Heart right ventricle (tissue), 16 donors: ENCODE measurements at regions not wholly inside any gene's neighbourhood (a gene's known extent, or its start where the extent isn't known, plus 50 kb on each side); places are given as distances from the start of the nearest gene placed in this dataset.

ENCODE experiments used
- ATAC-seq, 8 donors: fragments of 200-7000 bp; cut with Tn5 transposase; one replicate each; pipeline ENCODE4 v1.9.1; 2020; ENCODE audit warnings: mild to moderate bottlenecking in 8 of 8, moderate library complexity in 8 of 8, moderate number of reproducible peaks in 1 of 8
- DNase-seq, 2 donors: peaks; one replicate each; pipeline ENCODE4 v3.0.0-alpha.2; 2020
- H3K27ac ChIP-seq, 10 donors: fragments of 200-600 bp; sonication (generic) in 2 of 10; one replicate each; pipeline versions ENCODE4 v1.5.0 to v1.8.0; 2020 to 2022; ENCODE audit warnings: mild to moderate bottlenecking in 3 of 10
- H3K27me3 ChIP-seq, 7 donors: fragments of 200-600 bp; one replicate each; pipeline ENCODE4 v1.8.0; 2021 to 2022; ENCODE audit warnings: mild to moderate bottlenecking in 2 of 7
- H3K36me3 ChIP-seq, 9 donors: fragments of 200-600 bp; sonication (generic) in 1 of 9; one replicate each; pipeline versions ENCODE4 v1.5.0 to v1.8.0; 2020 to 2022; ENCODE audit warnings: mild to moderate bottlenecking in 2 of 9
- H3K4me1 ChIP-seq, 9 donors: fragments of 200-600 bp; sonication (generic) in 1 of 9; one replicate each; pipeline versions ENCODE4 v1.5.0 to v1.8.0; 2020 to 2022; ENCODE audit warnings: mild to moderate bottlenecking in 4 of 9
- H3K4me3 ChIP-seq, 10 donors: fragments of 200-600 bp; sonication (generic) in 2 of 10; one replicate each; pipeline versions ENCODE4 v1.5.0 to v1.8.0; 2020 to 2022; ENCODE audit warnings: mild to moderate bottlenecking in 7 of 10, moderate library complexity in 2 of 10
- H3K9me3 ChIP-seq, 11 donors: fragments of 200-600 bp in 10 of 11; sonication (generic) in 2 of 11; one replicate each; pipeline versions ENCODE4 v1.5.0 to v1.8.0; 2013 to 2022; ENCODE audit warnings: mild to moderate bottlenecking in 2 of 11, control low read depth in 1 of 11, moderate library complexity in 1 of 11
- CTCF ChIP-seq, 9 donors: fragments of 200-600 bp; sonication (generic) in 2 of 9; IDR thresholded peaks; one replicate each; pipeline versions ENCODE4 v1.5.0 to v1.8.0; 2021 to 2022; ENCODE audit warnings: antibody characterized with exemption in 9 of 9, mild to moderate bottlenecking in 5 of 9, moderate library complexity in 1 of 9
- WGBS, 2 donors: extraction: QIAGEN DNeasy Blood & Tissue Kit; methylation state at CpG; one replicate each; pipeline ENCODE4 v1.1.7; 2013; ENCODE audit warnings: inconsistent platforms in 1 of 2; 5-methylcytosine and 5-hydroxymethylcytosine counted together
- intact Hi-C, 10 donors: fragments of 100-400 bp; cut with DNase I; formaldehyde crosslinking; loops; one replicate each; pipeline versions ENCODE4 v1.11.1 to v1.14.2; 2022
- donor health status: Arrhythmogenic right ventricular cardiomyopathy.
- donor health status: ischemic (EF 13 %, LVEDD 7.1; RV severe dilation, severe dysfunction).
- donor health status: healthy with polysubstance abuse.
- donor health status: DM: no; HTN: yes; CAD: no.
- donor health status: DM: no; HTN: no; CAD: no.
- donor health status: ischemic (EF 25% LVEDD 6.9; RV normal size, moderate dysfunction).
- donor health status: ischemic (EF 25% LVEDD 5.7; RV mildly dilated, moderate dysfunction).
- donor health status: healthy.
- donor health status: DM: yes; HTN: yes; CAD: no.
- donor health status: Ischemic cardiomyopathy.
- donor health status: ischemic (EF 35%, LVEDD 5.7; RV mildly dilated, moderate dysfunction).
- donor health status: nonischemic (EF 11% LVEDD 7.7; RV severe dilation, severe dysfunction).
- donor health status: DM: yes; HTN: yes; CAD: no.
- donor health status: PGD.
- donor health status: ischemic (EF 29% LVEDD 5.4; RV normal size, mild dysfunction).
- donor health status: nonischemic (EF 23%, LVEDD 6.1; RV moderate dilation, normal function).

GRCh38 chr3:177348974-177349373 lies 151.7 kb upstream of the TBL1XR1 start:
- ATAC-seq = no peak
- 78 to 80% methylated on average over 2 of the region's 2 CpGs for WGBS, 2 donors
- no peak for TF ChIP-seq CTCF (IDR thresholded peaks at IDR 0.05)
- Histone ChIP-seq H3K9me3 (no peaks in the 10 kb centered on the region), H3K27me3 (no peaks in the 10 kb centered on the region), H3K27ac (no peak overlapping the region), H3K4me3 (no peak overlapping the region), H3K36me3 (no peaks in the 10 kb centered on the region), H3K4me1 (peaks cover 7 to 42% (median 30%) of the 10 kb centered on the region in 9 donors)
- intact Hi-C loops = loop anchor here in 4 of 10 donors (5.0 to 10.0 kb wide), 4 partner anchors 54 to 1036 kb away; no protein-coding TSS in a partner anchor
- no peak for DNase-seq

GRCh38 chr3:177349384-177349783 lies 152.1 kb upstream of the TBL1XR1 start:
- TF ChIP-seq CTCF (IDR thresholded peaks at IDR 0.05) = no peak
- Histone ChIP-seq H3K27ac (no peak overlapping the region), H3K9me3 (no peaks in the 10 kb centered on the region), H3K4me3 (no peak overlapping the region), H3K27me3 (no peaks in the 10 kb centered on the region), H3K4me1 (peaks cover 7 to 39% (median 27%) of the 10 kb centered on the region in 9 donors), H3K36me3 (no peaks in the 10 kb centered on the region)
- no peak for ATAC-seq
- intact Hi-C loops = loop anchor here in 4 of 10 donors (5.0 to 10.0 kb wide), 4 partner anchors 55 to 1035 kb away; no protein-coding TSS in a partner anchor
- WGBS, 2 donors = 85 to 89% methylated on average over 2 of the region's 2 CpGs
- no peak for DNase-seq

- H3K27ac ChIP-seq = no peak overlapping the region
- DNase-seq (no peak), ATAC-seq (no peak)
- TF ChIP-seq CTCF (IDR thresholded peaks at IDR 0.05) = no peak
- H3K4me3 ChIP-seq = no peak overlapping the region
- H3K9me3 ChIP-seq = no peaks in the 10 kb centered on the region
- 65 to 68% methylated on average over 2 of the region's 2 CpGs for WGBS, 2 donors
- H3K27me3 ChIP-seq = no peaks in the 10 kb centered on the region
- intact Hi-C loops = loop anchor here in 3 of 10 donors (10.0 kb wide), 3 partner anchors 225 to 305 kb away; no protein-coding TSS in a partner anchor
- H3K4me1 ChIP-seq = peaks cover 3 to 32% (median 19%) of the 10 kb centered on the region in 9 donors
- no peaks in the 10 kb centered on the region for H3K36me3 ChIP-seq
Measured at GRCh38 chr3:177350121-177350520, 152.8 kb upstream of the TBL1XR1 start.

GRCh38 chr3:177351206-177351605 lies 153.9 kb upstream of the TBL1XR1 start:
- no peak for DNase-seq
- no peaks in the 10 kb centered on the region for H3K9me3 ChIP-seq
- no peak overlapping the region for H3K27ac ChIP-seq
- H3K27me3 ChIP-seq = no peaks in the 10 kb centered on the region
- intact Hi-C loops = loop anchor here in 3 of 10 donors (10.0 kb wide), 3 partner anchors 226 to 306 kb away; no protein-coding TSS in a partner anchor
- no peak for TF ChIP-seq CTCF (IDR thresholded peaks at IDR 0.05)
- H3K36me3 ChIP-seq = no peaks in the 10 kb centered on the region
- 91 to 100% methylated on average over 1 of the region's 1 CpG for WGBS, 2 donors
- no peak for ATAC-seq
- no peak overlapping the region for H3K4me3 ChIP-seq
- peaks cover 0 to 23% (median 13%) of the 10 kb centered on the region in 9 donors for H3K4me1 ChIP-seq
